ENCODE measurements at regions not wholly inside any gene's neighbourhood (a gene's known extent, or its start where the extent isn't known, plus 50 kb on each side); places are given as distances from the start of the nearest gene placed in this dataset.

DNA sequence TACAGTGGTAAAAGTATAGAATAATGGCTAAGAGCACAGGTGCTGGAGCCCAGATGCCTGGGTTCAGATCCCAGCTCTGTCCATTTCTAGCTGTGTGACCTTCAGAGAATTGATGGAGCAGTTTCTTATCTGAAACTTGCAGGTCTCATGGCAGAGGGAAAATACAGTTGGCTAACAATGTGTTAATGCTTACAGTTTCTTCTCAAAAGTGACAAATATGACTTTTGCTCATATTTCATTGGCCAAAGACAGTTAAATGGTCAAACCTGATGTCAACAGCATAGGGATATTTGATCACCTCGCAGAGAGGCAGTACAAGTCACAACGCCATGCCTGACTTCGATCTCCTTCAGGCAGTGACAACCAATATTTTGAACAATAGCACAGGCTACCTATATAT lies 60.2 kb upstream of the LCORL start:
- Histone ChIP-seq H3K79me2 (ENCODE audit: insufficient read depth) (no peaks in the 10 kb centered on the region), H4K20me1 (ENCODE audit: insufficient read depth) (no peaks in the 10 kb centered on the region), H3K36me3 (replicated peaks in 1 of 2; ENCODE audit: control insufficient read depth in 1 of 2, insufficient read depth in 2 of 2, low read length in 1 of 2) (no peaks in the 10 kb centered on the region), H3K9me2 (no peaks in the 10 kb centered on the region), H3K4me1 (ENCODE audit: control insufficient read depth in 1 of 2, insufficient read depth in 2 of 2, low read depth in 1 of 2, low read length in 1 of 2) (no peaks in the 10 kb centered on the region; a peak in 1 of 4 replicates), H2AFZ (ENCODE audit: low read depth) (no peak overlapping the region), H3K4me2 (no peak overlapping the region), H3K9ac (no peak overlapping the region), H3K9me3 (no peaks in the 10 kb centered on the region), H3F3A (replicated peaks; ENCODE audit: insufficient read depth) (no peaks in the 10 kb centered on the region), H3K27me3 (ENCODE audit: insufficient read depth) (no peaks in the 10 kb centered on the region), H3K4me3 (ENCODE audit: low read depth in 2 of 2, low read length in 1 of 2) (no peak overlapping the region), H3K27ac (ENCODE audit: low read depth in 2 of 2, low read length in 1 of 2) (no peak overlapping the region)
- POLR2A ChIA-PET: no interaction called here
- CTCF ChIA-PET: interaction anchor here (0.6 kb wide), 1 partner anchor 559 kb away, joined by 3 read pairs; no protein-coding TSS in a partner anchor
- 35% methylated on average over 3 of the region's 3 CpGs for WGBS (ENCODE audit: low lambda C conversion rate)
- TF ChIP-seq YY1 (IDR thresholded peaks at IDR 0.05; ENCODE audit: low read depth) (no peak), FOXJ3 (CRISPR knock-in tag; IDR thresholded peaks at IDR 0.05) (no peak), TCF12 (IDR thresholded peaks at IDR 0.05) (no peak), RAD21 (IDR thresholded peaks at IDR 0.05; ENCODE audit: low read length) (no peak), MEF2A (IDR thresholded peaks at IDR 0.05; ENCODE audit: borderline replicate concordance, low read depth) (no peak), GABPA (IDR thresholded peaks at IDR 0.05; ENCODE audit: low read depth) (no peak)
- no peak for DNase-seq

DNA sequence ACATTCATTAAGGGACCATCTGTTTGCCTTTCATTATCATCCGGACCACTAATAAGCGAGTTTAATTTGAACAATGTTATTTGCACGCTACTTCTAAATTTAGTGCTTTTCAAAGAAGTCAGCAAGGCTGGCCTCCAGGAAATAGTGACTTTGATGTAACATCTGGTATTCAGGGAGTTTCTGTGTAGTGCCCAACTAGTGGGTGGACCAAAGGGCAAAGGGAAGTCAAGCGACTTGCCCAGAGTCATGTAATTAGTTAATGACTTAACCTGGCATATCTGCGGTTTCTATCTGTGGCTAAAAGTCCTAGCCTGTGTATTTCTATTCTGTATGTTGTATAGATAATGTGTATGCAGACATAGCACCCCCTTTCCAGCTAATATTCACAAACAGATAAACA lies 56.3 kb upstream of the LCORL start:
- no peaks in the 10 kb centered on the region for H3K36me3 ChIP-seq (replicated peaks in 1 of 2; ENCODE audit: control insufficient read depth in 1 of 2, insufficient read depth in 2 of 2, low read length in 1 of 2)

More for the DNA sequence above, 56.3 kb upstream of the LCORL start:
- Histone ChIP-seq H4K20me1 (ENCODE audit: insufficient read depth) (no peaks in the 10 kb centered on the region), H3F3A (replicated peaks; ENCODE audit: insufficient read depth) (no peaks in the 10 kb centered on the region), H3K9ac (no peak overlapping the region), H3K4me1 (ENCODE audit: control insufficient read depth in 1 of 2, insufficient read depth in 2 of 2, low read depth in 1 of 2, low read length in 1 of 2) (no peaks in the 10 kb centered on the region; a peak in 1 of 4 replicates), H3K27me3 (ENCODE audit: insufficient read depth) (no peaks in the 10 kb centered on the region), H3K79me2 (ENCODE audit: insufficient read depth) (no peaks in the 10 kb centered on the region), H3K4me3 (ENCODE audit: low read depth in 2 of 2, low read length in 1 of 2) (no peak overlapping the region), H3K27ac (ENCODE audit: low read depth in 2 of 2, low read length in 1 of 2) (no peak overlapping the region), H3K9me2 (no peaks in the 10 kb centered on the region), H3K4me2 (no peak overlapping the region), H2AFZ (ENCODE audit: low read depth) (no peak overlapping the region), H3K9me3 (no peaks in the 10 kb centered on the region)
- TF ChIP-seq RAD21 (IDR thresholded peaks at IDR 0.05; ENCODE audit: low read length) (no peak), TCF12 (IDR thresholded peaks at IDR 0.05) (no peak), EZH2phosphoT487 (IDR thresholded peaks at IDR 0.05; ENCODE audit: borderline replicate concordance, low read depth) (no peak), FOXJ3 (CRISPR knock-in tag; IDR thresholded peaks at IDR 0.05) (no peak), RFX5 (IDR thresholded peaks at IDR 0.05; ENCODE audit: low read length) (no peak), TEAD4 (IDR thresholded peaks at IDR 0.05; ENCODE audit: borderline replicate concordance, insufficient read depth) (no peak), YY1 (IDR thresholded peaks at IDR 0.05; ENCODE audit: low read depth) (no peak)
- TF ChIP-seq, protein P1, sequence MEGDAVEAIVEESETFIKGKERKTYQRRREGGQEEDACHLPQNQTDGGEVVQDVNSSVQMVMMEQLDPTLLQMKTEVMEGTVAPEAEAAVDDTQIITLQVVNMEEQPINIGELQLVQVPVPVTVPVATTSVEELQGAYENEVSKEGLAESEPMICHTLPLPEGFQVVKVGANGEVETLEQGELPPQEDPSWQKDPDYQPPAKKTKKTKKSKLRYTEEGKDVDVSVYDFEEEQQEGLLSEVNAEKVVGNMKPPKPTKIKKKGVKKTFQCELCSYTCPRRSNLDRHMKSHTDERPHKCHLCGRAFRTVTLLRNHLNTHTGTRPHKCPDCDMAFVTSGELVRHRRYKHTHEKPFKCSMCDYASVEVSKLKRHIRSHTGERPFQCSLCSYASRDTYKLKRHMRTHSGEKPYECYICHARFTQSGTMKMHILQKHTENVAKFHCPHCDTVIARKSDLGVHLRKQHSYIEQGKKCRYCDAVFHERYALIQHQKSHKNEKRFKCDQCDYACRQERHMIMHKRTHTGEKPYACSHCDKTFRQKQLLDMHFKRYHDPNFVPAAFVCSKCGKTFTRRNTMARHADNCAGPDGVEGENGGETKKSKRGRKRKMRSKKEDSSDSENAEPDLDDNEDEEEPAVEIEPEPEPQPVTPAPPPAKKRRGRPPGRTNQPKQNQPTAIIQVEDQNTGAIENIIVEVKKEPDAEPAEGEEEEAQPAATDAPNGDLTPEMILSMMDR (IDR thresholded peaks at IDR 0.05): no peak
- TF ChIP-seq, protein P2, sequence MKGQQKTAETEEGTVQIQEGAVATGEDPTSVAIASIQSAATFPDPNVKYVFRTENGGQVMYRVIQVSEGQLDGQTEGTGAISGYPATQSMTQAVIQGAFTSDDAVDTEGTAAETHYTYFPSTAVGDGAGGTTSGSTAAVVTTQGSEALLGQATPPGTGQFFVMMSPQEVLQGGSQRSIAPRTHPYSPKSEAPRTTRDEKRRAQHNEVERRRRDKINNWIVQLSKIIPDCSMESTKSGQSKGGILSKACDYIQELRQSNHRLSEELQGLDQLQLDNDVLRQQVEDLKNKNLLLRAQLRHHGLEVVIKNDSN (IDR thresholded peaks at IDR 0.05; ENCODE audit: borderline replicate concordance, low read depth): no peak
- no peak for DNase-seq
- ChIA-PET POLR2A (no interaction called here), CTCF (no interaction called here)
- 69% methylated on average over 5 of the region's 5 CpGs for WGBS (ENCODE audit: low lambda C conversion rate)

Measured in SK-N-SH (cell line).